GM21367 (cell line): ENCODE measurements at regions not wholly inside any gene's neighbourhood (a gene's known extent, or its start where the extent isn't known, plus 50 kb on each side); places are given as distances from the start of the nearest gene placed in this dataset.

ENCODE experiments used
- ATAC-seq: cut with Tn5 transposase; IDR thresholded peaks from one replicate; pipeline ENCODE4 v1.9.1; 2021; ENCODE audit not compliant: unreplicated experiment

DNA sequence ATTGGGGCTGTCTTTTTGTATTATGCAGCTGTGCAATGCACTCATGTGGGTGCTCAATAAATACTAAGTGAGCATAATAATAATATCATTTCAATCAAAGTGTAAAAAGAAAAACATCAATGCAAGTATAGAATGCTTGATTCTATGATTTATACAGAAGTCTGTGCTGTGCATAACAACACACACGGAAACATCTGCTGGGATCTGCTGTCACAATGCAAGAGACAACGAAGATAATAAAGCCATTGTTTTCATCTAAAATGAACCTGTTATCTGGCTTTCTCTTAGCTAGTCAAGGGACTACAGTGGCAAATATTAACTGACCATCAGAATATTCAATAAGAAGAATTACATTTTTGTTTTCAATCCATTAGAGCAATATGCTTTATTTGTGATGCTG, 1156.9 kb upstream of the MAP3K7 start:
- ATAC-seq, result no peak

DNA sequence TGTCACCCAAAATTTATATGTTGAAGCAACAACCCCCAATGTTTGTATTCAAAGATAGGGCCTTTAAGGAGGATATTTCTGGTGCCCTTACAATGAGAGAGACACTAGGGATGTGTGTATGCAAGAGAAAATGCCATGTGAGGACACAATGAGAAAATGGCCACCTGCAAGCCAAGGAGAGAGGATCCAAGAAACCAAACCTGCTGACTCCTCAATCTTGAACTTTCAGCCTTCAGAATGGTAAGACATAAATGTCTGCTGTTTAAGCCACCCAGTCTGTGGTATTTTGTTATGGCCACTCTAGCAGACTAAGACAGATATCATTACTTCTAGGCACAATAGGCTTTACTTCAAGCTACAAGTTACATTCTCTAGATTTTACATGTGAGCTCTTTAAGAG, 1145.1 kb upstream of the MAP3K7 start:
- no peak for ATAC-seq

DNA sequence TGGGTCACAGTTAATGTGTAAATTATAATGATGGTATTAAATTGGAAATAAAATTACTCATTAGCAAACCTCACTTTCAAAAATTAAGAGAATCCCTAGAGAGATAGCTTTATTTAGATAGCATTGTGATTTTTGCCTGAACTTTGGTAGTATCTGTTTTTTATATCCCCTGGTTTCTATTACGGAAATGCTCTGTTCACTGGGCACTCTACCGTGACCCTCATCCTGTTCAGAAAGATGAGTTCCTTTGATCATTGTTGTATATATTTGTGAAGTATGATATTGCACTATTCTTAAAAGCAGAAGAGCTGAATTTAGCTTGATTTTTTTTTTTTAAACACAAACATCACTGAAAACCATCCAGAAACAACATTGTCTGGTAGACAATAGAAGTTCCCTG, 1143.8 kb upstream of the MAP3K7 start:
- ATAC-seq, result no peak

DNA sequence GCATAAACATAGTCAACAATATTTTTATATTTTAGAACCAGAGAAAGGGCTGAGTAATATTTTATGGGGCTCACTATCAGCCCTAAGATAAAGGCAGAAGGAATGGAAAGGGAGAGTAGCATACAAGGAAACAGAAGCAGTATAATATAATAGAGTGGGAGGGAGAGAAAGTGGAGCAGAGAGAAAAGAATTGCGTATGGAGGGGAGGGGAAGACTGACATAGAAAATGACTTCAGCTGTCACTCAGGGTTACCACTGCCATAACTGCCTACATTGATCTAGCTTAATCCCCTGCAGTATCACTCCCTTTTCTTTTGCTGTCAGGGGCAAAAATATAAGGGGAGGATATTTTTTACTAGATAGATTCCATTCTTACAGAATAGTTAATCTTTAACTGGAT, 1133.5 kb upstream of the MAP3K7 start:
- ATAC-seq, result no peak

DNA sequence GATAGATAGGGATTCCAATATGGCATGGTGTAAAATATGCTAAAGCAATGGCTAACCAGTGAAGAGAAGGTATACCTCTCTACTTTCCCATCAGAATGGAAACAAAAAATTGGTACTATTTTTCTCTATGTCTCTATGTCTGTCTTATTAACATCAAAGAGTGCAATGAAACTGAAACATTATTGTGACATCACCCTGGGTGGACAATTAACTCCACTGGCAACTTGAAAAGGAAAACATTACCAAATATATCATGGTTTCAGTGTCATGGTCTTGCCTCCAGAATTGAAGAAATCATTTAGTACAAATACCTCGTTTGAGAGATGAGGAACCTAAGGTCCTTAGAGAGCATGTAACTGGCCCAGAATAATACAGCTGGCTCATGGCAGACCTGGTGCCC, 1132.5 kb upstream of the MAP3K7 start:
- ATAC-seq, result no peak

DNA sequence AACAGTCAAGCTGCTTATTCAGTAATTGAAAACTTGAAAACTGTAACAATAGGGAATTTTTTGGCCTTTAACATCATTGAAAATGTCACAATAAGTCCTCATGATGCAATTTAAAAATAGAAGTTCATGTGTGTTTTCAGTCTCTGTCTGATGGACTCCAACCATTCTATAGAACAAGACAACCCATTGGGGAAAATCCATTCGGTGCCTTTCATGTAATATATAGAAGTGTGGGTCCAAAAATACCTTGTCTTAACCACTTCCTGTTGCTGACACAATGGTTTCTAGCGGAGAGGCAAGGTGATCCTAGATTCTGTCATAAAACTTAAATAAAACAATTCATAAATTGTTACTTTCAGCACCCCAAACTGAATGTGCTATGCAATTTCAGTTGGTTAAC, 1131.3 kb upstream of the MAP3K7 start:
- no peak for ATAC-seq

DNA sequence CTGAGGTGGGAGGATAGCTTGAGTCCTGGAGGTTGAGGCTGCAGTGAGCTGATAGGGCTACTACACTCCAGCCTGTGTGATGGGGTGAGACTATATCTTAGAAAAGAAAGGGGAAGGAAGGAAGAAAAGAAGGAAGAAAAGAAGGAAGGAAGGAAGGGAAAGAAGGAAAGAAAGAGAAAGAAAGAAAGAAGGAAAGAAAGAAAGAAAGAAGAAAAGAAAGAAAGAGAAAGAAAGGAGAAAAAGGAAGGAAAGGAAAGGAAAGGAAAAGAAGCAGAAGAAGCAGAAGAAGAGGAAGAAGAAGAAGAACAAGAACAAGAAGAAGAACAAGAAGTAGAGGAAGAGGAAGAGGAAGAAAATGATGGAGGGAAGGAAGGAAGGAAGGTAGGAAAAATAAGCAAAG, 1130.2 kb upstream of the MAP3K7 start:
- no peak for ATAC-seq

DNA sequence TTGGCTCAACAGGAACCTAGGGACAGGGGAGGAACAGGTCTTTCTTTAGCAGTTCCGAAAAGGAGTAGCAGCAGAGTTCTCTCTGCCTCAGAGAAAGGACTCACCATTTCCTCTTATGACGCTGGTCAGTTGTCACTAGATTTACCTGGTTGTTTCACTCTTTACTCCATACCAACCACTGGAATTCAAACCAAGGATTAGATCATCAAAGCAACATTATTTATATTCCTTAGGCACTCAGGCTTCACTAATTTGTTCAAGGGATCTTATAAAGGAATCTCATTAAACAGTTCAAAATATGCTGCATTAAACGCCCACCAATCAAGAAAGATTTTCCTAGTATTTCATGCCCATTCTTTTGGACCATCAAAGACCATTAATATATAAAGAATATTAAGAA, 1129.5 kb upstream of the MAP3K7 start:
- ATAC-seq, result no peak

DNA sequence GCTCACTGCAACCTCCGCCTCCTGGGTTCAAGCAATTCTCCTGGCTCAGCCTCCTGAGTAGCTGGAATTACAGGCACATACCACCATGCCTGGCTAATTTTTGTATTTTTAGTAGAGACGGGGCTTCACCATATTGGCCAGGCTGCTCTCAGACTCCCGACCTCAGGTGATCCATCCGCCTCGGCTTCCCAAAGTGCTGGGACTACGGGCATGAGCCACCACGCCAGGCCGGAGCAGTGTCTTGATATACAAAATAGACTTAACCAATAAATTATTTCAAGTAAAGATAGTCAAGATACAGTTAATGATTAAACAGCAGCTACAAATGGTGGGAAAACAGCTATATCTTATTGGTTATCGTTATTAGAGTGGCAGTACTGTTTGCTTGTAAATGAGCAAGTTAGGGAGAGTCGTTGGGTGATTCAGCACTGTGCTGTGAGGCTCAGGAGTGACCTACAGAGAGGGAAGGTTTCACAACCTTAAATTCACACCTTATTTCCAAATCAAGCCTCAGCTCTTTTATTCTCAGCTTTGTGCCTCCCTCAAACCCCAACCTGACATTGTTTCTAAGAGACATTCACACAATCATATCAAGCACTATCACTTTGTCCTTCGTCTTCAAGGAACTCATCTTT, 1128.4 kb upstream of the MAP3K7 start:
- no peak for ATAC-seq

DNA sequence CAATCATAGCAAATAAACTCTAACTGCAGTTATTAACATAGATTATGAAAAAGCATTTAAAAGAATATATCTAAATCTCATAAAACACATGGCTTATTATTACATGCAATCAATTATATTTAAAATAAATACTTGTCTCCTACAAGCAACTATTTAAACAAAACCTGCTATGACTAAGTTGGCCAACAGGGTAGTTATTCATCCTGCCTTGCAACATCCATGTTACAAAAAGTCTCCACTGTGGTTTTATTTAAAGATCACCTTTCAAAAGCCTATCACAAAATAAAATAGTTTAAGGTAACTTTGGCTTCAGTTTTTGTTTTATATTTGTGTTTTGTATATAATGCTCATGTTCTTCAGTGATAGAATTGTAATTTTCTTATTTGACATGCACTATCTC, 1127.0 kb upstream of the MAP3K7 start:
- no peak for ATAC-seq

DNA sequence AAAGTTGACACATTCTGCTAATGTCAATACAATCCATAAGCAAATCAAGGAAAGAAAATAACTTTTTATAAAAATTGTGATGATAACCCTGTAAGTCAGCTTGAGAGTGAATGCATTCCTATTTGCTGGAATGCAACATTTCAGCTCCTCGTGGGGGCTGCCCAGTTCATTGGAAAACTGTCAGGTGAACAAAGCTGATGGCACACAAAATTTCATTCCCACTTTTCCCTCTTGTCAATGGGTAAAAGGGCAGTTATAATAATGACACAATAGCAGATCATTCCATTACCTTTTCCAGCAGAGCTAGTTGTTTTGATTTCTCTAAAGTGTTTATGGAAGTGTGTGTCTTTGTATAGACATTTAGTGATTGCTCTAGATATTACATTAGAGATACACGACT, 1124.6 kb upstream of the MAP3K7 start:
- no peak for ATAC-seq

DNA sequence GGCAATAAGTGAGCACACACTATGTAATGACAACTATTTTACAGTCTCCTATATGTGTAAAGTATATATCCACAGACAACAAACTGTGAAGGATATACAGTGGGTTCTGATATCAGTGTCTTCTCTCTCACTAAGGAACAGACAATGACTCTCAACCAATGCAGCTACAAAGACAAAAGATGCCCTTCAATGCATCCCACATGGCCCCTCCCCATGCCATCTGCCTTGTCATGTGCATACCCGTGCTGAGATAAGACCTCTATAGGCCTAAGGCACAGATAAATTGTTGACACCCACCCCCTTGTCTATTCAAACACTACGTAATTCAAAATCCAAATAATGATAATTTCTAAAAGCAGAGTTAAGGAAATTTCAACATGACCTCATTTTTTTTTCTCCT, 1123.5 kb upstream of the MAP3K7 start:
- no peak for ATAC-seq

DNA sequence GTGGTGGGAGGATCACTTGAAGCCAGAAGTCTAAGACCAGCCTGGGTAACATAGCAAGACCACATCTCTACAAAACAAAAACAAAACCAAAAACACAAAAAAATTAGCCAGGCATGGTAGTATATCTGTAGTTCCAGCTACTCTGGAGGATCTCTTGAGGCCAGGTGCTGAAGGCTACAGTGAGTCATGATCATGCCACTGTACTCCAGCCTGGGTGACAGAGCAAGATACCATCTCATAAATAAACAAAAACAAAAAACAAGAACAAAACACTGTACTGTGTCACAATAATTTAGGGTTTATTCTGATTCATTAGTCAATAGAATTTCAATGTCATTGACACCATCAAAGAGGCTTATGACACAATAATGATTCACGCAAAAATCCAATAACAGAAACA, 1121.7 kb upstream of the MAP3K7 start:
- ATAC-seq, result no peak

DNA sequence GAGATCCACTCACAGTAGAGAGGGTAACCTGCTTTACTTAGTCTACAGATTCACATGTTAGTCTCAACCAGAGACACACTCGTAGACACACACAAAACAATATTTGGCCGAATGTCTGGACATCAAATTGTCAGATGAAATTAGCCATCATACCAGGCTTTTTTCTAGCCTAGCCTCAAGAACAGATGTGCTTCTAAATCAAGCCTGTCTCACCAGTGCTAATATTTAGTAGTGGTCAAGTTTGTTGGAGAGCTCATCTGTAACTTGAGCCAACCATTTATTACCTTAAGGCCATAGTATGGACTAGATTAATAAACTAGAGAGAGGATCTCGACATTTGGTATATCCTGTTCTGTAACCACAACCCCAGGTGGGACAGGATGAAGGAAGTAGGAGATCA, 1118.8 kb upstream of the MAP3K7 start:
- no peak for ATAC-seq

DNA sequence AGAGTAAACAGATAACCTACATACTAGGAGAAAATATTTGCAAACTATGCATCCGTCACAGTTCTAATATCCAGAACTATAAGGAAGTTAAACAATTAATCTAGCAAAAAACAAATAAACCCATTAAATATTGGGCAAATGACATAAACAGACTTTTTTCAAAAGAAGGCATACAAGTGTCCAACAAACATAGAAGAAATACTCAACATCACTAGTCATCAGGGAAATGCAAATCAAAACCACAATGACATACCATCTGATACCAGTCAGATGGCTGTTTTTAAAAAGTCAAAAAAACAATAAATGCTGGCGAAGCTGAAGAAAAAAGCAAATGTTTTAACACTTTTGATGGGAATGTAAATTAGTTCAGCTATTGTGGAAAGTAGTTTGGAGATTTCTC, 1117.7 kb upstream of the MAP3K7 start:
- ATAC-seq, result no peak

DNA sequence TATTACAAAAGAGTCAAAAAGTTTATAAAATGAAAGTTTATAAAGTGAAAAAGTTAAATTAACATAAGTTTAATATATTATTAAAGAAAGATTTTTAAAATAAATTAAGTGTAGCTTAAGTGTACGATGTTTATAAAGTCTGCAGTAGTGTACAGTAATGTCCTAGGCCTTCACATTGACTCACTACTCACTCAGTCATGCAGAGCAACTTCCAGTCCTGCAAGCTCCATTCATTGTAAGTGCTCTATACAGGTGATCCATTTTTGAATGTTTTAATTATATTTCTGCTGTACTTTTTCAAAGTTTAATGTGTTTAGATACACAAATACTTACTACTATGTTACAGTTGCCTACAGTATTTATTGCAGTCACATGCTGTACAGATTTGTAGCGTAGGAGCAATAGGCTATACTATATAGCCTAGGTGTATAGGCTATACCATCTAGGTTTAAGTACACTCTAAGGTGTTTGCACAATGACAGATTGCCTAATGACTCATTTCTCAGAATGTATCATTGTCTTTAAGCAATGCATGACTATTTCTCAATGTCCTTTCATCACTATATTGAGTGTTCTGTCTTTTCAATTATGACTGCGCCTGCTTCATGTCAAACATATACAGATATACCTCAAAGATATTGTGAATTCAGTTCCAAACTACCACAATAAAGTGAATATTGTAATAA, 1110.3 kb upstream of the MAP3K7 start:
- no peak for ATAC-seq

DNA sequence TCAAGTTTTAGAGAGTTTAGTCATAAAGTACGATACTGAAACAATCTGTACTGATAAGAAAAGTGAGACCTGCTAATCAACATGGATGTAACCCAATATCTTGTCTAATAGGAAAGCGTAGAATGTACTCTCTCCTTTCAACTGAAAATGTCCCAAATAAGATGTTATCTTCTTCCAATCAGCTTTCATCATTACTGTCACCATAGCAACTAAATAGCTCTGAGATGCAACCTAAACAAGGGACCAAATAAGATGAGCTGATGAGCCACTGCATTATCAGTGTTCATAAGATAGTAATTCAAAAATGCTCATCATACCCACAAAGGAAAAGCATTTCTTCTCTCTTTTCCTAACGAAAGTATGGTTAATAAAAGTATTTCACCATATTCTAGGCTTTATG, 1108.3 kb upstream of the MAP3K7 start:
- no peak for ATAC-seq

DNA sequence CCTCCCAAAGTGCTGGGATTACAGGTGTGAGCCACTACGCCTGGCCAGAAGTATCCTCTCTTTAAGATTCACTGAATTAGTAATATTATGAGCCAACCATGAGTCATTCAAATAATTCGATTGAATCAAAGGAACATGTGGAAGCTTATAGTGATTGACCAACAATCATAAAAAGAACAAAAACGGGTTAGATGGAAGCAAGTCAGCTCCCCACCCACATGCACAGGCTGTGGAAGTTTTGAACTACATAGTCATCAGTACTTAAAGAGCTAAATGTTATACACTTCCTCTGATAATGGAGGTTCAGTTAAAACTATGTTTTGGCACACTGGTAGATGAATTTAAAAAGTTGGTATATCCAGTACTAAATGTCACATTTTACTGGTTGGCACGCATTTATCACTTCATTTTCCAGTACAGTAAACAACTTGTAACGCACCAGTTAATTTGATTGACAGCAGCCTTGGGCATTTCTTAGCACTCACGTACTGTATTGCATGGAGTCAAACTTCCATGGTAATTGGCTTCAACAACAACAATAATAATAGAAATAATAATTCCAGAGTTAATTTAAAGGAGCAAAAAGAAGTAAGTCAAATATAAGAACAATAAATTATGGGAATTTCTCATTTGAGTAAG, 1107.3 kb upstream of the MAP3K7 start:
- ATAC-seq, result no peak

DNA sequence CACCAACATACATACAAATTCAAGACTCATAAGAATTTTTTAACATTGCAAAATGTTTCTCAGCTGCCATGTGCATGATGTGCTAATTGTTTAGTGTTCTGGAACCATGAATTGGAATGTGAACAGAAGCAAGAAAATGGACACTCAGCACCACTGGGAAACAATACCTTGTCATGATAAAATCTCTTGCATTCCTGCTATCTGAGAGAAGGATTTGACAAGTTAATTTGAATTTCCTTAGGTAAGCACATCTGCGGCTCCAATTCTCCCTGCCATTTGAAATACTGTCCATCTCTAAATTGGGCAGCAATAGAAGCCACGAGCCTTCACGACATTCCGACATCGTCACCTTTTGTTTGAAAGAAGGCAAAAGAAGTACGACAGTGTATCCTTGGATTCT, 1104.6 kb upstream of the MAP3K7 start:
- ATAC-seq, result no peak

DNA sequence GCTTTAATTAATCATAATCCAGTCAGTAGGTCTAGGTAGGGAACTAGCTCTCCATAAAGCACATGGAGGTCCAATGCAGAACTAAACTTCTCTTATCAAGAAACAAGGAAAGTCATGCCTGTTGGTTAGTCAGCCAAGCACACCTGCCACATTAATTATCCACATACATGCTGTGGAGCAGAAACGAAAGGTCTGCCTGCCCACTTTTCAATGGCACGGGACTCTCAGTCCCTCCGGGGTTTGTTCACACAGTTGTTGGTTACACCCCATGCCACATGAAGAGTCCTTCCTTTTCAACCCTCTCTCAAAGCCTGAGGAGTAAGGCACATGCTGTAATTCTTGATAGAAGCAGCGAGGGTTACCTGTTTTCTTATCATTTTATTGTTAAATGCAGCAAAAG, 1096.4 kb upstream of the MAP3K7 start:
- no peak for ATAC-seq

DNA sequence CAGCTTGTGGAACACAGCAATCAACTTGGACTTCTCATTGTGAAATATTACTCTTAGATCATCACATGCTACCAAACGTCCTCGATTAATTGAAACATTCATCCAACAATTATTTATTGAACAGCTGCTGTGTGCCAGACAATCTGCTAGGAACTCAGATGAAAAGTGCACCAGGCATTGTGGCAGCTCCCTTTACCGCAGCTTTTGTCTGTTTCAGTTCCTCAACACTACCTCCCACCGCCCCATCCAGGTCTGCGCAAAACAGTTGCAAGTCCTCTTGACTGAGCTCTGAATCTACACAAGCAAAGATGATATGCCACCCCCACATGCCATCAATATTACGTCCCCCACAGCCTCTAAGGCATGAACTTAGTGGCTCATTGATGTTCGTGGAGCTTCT, 1094.4 kb upstream of the MAP3K7 start:
- ATAC-seq, result no peak

DNA sequence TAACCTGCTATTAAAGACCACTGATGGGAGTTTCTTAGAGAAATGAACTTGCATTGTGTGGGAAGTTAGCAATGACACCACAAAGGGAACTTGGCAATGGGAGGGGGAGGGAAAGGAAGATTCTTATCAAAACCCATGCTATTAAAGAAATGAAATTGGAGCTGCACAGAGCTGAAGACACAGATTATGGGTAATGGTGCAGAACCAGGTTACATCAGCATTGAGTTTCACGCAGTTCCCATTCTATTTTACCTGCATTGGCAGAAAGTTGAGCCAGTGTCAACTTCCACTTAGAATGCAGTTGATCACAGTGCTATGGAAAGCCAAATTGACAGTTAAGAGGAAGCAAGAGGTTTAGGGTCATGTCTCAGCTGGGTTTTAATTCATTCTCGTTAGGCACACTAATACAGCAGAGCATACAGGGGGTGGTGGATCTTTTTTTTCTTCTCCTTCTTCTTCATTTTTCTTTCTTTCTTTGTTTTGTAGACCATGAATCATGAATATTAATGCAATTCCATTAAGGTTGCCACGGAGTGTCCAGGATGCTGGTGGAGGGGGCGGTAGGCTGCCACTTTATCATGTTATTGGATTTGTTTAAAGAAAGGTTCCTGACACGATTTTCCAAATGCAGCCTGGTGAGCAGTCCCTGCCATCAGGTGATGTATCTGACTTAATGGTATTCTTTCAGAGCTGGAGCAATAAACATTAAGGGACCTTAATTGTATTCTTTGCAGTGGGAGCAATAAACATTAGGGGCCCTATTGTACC, 1092.0 kb upstream of the MAP3K7 start:
- ATAC-seq, result no peak
